Superior temporal gyrus (tissue), 1 donor: ENCODE measurements at regions not wholly inside any gene's neighbourhood (a gene's known extent, or its start where the extent isn't known, plus 50 kb on each side); places are given as distances from the start of the nearest gene placed in this dataset.
A peak's percentile ranks its signal among the peaks of the same experiment; 100 is the strongest.
"Not testable (repeated sequence)": the region's sequence is repeated elsewhere in the genome, so short reads cannot be mapped to it uniquely, and the experiment has no call there.

ENCODE experiments used
- DNase-seq: peaks from one replicate; pipeline ENCODE4 v3.0.0-alpha.2; 2016; ENCODE audit errors: extremely low spot score

DNA sequence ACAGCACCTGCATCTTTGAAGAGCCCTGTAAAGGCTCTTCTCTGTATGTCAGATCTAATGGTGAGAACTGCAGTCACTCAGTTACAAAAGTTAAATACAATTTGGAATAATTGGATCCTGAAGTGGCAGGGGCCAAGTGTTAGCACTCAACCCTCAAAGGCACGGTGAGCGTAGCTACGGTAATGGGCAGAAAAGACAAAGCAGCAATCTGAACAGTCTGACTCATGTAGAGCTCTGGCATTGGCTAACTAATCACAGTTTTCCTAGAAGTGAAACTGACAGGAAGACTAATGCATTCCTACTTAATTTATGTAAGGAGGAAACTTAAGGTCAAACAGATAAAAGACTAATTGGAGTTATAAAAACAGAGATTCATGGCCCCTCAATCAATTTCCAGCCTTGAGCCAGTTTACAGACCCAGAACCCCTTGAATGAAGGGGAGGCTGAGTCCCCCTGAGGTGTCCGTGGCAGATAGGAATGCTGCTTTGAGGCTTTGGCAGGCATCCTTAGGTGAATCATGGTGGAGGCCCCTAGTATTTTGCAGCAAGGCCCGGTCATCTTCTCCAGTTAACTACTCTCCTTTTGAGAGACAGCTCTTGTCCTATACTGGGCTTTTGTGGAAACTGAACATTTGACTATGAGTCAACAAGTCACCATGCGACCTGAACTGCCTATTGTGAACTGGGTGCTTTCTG is 450.7 kb downstream of the ZNF33B start:
- not testable (repeated sequence) for DNase-seq

DNA sequence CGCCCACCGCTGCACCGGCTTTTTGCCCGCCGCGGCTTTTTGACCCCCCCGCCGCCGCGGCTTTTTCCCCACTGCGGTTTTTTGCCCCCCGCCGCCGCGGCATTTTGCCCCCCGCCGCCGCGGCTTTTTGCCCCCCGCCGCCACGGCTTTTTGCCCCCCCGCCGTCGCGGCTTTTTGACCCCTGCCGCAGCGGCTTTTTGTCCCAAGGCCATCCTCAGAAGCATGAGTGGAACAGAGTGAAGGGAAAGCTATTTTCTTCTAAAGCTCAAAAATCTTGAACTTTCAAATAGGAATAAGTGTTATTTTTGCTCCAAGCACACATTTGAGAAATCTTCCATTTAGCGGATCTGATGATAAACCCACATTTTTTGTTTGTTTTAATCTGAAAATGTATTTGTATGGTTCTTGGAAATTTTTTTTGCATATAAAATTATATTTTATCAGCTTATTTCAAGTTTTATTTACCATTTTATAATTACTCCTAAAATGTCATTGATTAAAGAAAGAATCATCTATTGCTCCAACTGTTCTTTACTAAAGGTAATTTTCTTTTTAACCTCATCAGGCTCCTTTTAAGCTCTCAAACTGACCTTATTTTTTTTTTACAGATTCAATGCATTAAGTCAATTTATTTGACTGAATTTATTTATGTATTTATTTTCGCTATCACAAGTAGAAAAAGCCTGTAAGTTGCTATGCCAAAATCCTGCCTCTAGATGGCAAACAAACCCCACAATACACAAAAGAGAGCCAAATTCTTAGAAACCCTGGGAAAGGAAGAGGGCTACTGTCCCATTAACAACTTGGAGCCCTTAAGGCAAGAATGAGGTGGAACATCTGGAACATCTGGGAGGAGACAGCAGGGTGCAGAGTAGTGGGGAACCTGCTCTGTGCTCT is 460.3 kb downstream of the ZNF33B start:
- peak; percentile 20 for DNase-seq

- DNase-seq = no peak
Measured at GRCh38 chr10:42177077-42177792, 461.1 kb downstream of the ZNF33B start.

DNA sequence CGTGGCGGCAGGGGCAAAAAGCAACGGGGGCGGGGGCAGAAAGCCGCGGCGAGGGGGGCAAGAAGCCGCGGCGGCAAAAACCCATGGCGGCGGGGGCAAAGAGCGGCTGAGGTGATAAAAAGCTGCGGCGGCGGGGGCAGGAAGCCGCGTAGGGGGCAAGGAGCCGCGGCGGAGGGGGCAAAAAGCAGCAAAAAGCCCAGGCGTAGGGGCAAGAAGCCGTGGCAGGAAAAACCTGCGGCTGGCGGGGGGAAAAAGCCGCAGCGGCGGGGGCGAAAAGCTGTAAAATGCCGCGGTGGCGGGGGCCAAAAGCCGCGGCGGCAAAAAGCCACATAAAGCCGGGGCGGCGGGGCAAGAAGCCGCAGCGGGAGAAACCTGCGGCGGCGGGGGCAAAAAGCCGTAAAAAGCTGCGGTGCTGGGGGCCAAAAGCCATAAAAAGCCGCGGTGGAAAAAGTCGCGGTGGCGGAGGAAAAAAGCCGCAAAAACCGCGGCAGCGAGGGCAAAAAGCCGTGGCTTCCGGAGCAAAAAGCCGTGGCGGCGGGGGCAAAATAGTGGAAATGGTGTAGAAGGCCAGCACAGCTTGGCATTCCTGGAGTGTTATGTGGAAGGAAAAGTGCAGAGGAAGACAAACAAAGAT is 487.8 kb downstream of the ZNF33B start:
- DNase-seq = no peak

DNA sequence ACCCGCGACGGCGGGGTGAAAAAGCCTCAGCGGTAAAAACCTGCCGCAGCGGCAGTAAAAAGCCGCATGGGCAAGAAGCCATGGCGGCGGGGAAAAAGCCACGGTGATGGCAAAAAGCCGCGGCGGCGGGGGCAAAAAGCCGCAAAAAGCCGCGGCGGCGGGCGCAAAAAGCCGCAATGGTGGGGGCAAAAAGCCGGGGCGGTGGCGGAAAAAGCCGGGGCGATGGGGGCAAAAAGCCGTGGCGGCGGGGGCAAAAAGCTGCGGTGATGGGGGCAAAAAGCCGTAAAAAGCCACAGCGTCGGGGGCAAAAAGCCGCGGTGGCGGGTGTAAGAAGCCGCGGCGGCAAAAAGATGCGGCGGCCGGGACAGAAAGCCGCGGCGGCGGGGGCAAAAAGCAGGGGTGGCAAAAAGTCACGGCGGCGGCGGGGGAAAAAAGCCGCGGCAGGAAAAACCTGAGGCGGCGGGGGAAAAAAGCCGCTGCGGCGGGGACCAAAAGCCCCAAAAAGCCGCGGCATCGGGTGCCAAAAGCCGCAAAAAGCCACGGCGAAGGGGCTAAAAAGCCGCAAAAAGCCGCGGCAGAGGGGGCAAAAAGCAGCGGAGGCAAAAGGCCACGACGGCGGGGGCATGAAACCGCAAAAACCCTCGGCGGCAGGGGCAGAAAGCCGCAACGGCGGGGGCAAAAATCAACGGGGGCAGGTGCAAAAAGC is 488.5 kb downstream of the ZNF33B start:
- no peak for DNase-seq

DNA sequence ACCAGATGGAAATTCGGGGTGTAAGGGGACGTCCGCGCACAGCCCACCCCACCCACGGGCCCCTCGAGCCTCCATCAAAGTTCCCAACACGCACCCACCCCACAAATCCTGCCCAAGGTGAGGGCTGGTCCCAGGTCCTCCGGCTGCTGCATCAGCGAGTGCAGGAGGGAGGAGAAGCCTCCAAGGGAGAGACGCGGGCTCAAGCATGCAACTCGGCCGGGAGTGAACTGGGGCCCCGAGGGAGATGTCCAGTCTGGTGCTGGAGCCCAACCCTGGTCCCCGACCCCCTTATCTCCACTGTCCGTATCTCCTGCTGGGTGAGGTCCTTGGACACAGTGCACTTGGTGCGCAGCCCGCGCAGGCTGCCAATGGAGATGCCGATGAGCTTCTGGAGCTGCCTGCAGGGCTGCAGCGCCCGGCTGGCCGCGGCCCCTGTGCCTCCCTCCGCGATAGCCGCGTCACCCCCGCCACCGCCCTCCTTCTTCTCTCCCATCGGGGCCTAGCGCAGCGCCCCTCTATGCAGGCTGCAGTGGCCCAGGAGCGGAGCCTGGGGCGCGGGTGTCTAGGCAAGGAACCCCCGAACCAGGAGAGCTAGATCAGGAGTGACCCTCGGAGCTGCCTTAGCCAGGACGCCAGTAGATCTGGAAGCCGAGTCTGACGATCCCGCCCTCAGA is 489.2 kb downstream of the ZNF33B start:
- DNase-seq = no peak

DNA sequence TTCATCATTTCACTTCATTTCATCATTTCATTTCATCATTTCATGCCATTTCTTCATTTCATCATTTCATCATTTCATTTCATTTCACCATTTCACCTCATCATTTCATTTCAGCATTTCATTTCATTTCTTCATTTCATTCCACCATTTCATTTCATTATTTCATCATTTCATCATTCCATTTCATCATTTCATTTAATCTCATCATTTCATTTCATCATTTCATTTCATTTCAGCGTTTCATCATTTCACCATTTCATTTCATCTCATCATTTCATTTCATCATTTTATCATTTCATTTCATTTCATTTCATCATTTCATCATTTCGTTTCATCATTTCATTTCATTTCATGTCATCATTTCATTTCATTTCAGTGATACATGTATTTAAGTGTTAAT is 492.2 kb downstream of the ZNF33B start:
- not testable (repeated sequence) for DNase-seq

DNA sequence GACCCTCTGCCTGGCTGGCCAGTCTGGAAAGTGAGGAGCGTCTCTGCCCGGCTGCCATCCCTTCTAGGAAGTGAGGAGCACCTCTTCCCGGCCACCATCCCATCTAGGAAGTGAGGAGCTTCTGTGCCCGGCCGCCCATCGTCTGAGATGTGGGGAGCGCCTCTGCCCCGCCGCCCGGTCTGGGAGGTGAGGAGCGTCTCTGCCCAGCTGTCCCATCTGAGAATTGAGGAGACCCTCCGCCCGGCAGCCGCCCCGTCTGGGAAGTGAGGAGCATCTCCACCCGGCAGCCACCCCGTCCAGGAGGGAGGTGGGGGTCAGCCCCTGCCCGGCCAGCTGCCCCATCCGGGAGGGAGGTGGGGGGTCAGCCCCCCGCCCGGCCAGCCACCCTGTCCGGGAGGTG is 500.3 kb downstream of the ZNF33B start:
- DNase-seq = not testable (repeated sequence)

- DNase-seq = no peak
Measured at GRCh38 chr10:42113158-42113450, 525.3 kb downstream of the ZNF33B start.

- no peak for DNase-seq
Measured at GRCh38 chr10:42112331-42113157, 525.8 kb downstream of the ZNF33B start.

DNA sequence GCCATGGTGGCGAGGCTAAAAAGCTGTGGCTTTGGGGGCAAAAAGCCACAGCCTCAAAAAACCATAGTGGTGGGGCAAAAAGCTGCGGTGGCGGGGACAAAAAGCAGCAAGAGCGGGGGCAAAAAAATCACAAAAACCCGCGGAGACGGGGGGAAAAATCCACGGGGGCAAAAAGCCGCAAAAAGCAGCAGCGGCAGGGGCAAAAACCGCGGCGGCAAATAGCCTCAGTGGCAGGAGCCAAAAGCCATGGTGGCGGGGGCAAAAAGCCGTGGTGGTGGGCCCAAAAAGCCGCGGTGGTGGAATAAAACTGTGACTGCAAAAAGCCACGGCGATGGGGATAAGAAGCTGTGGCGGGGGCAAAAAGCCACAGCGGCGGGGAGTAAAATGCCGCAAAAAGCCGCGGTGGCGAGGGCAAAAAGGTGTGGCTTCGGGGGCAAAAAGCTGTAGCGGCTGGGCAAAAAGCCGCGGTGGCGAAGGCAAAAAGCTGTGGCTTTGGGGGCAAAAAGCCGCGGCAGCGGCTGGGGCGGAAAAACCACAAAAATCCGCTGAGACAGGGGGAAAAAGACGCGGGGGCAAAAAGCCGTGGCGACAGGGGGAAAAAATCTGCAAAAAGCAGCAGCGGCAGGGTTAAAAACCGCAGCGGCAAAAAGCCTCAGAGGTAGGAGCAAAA is 526.6 kb downstream of the ZNF33B start:
- DNase-seq = no peak

DNA sequence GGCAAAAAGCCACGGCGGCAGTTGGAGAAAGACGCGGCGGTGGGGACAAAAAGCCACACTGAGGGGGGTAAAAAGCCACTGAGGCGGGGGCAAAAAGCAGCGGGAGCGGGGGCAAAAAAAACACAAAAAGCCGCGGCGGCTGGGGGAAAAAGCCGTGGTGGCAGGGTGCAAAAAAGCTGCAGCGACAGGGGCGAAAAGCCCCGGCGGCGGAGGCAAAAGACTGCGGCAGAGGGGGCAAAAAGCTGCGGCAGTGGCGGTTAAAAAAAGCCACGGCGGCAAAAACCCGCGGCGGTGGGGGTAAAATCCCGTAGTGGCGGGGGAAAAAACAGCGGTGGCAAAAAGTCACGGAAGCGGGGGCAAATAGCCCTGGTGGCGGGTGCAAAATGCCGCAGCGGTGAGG is 527.3 kb downstream of the ZNF33B start:
- no peak for DNase-seq
